Activated CD4-positive, alpha-beta T cell treated with anti-CD3 and anti-CD28 coated beads, Interleukin-2, Interleukin-4, amounts not matched to agents 100 ng/mL and 50 ng/mL, durations not matched to agents 16 hours and 8 hours (primary cell): ENCODE measurements at regions not wholly inside any gene's neighbourhood (a gene's known extent, or its start where the extent isn't known, plus 50 kb on each side); places are given as distances from the start of the nearest gene placed in this dataset.

Experiments used
- DNase-seq: peaks from one replicate; pipeline ENCODE4 v3.0.0-alpha.2; 2020; ENCODE audit warnings: low spot score

DNA sequence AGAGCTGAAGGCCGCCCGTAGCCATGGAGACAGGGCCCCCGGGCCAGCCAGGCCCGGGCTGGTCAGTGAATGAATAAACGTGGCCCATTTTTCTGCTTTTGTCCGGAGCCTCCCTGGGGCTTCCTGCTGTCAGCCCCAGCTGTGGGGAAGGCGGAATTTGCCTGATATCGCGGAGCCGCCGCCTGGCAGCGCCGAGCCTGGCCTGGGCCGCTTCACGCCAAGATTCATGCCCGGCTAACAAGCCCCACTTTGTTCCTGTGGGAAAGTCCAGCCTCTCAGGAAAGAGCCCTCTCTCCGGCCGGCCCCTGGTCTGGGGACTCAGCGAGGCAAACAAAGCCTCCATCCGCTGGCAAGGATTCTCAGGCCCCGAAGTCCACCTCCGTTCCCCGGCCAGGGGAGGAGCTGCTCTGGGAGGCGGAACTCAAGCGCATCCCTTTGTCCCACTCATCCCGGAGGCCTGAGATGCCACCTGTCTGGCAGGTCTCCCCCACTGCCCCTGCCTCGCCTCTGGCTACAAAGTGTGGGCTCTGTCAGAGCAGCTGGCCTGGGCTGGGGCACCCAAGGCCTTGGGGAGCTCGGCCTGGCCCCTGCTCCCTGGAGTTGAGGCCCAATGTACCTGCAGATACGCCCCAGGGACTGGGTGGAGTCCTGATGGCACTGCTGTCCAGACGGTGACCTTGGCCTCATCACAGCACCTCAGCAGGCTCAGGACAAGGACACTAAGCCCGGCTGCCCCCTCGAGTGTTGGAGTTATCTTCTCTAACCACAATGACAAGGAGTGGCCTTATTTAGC is 51.6 kb upstream of the SLC6A11 start:
- DNase-seq = no peak

DNA sequence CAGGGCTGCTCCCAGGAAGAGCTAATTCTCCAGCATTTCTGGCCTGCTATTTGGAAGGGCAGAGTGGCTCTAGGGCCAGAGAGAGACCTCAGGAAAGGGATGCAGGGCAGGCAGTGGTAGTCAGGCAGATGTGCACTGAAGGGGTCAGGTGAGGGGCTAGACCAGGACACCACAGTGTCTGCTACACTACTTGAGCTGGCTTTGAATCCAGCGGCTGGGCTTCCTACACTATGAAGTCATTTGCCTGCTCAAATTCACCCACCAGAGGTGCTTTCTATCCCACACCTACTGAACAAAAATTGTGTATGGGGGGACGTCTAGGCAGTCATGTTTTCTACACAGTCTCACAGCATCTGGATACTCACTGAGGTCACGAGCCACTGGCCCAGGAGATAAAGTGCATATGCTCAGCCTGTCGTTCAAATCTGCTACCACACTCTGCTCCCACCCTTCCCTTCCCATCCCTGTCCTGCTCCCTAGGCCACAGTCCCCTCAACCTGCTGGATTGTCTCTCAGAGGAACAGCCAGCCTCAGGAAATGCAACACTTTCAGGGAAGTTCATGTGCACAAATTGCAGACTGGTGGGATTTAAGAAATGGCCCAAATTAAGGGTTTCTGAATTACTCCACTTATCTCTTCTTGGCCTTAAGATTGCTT is 49.9 kb upstream of the SLC6A11 start:
- no peak for DNase-seq
